GM04503 (cell line): ENCODE measurements at regions not wholly inside any gene's neighbourhood (a gene's known extent, or its start where the extent isn't known, plus 50 kb on each side); places are given as distances from the start of the nearest gene placed in this dataset.

Experiments
- DNase-seq: peaks from one replicate; pipeline ENCODE4 v3.0.0-alpha.2; 2012; ENCODE audit warnings: low read depth

DNA sequence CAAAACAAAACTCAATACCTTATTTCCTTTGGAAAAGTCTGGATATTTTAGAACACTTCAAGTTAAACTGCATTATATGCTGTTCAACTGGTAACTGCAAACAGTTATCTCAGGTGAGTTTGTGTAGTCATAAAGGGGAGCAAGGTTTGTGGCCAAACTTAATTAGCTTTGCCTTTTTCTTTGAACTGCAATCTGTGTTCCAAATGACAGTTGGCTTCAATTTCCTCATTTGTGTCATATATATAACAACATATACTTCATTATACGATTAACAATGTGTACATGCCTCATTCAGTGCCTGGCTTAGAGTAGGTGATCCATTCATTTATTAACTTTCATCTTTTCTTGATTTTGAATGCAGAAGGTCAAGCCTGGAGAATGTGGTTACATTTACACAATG is 55.8 kb downstream of the KCNE4 start:
- no peak for DNase-seq

DNA sequence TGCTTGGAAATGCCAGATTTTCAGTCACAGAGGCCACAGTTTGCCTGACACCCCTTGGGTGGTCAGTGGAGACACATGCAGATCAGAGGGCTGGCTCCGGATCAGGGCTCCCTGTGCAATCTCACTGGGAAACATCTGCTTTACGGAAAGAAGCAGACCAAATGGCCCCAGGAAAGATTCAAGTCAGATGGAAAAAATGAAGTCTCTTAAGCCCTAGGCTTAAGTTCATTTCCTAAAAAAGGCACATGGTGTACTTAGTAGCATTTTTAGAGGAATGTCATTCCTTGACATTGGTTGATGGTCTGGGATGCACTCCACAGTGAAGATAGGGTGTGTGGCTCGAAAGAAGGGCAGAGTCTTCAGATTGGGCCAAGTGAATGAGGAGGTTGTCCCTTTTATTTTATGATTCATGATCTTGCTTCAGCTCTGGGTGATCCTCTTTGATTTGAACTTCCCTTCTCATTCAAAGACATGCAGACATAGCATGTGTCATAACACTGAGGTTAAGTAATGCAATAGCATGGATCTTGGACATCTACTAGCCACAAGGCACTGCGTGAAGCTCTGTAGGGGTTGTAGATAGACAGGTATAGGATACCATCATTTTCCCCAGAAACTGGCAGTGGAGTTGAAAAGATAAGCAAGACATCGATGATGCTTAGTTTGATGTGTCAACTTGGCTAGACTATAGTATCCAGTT is 56.5 kb downstream of the KCNE4 start:
- DNase-seq: no peak

DNA sequence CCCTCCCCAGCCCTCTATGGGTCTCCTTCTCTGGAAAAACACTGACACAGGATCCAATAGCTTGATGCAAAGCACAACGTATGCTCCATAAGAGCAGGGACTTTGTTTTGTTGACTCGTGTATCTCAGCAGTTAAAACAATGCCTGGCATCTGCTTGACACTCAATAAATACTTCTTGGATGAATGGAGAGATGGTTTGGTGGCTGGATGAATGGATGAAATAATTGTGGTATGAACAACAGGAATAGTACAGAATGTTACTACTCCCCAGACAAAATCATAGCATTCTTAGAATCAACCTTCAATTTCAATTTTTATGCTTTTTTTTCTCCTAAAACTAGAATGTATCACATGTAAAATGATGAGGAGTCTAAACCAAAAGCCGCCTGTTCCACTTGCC is 57.4 kb downstream of the KCNE4 start:
- no peak for DNase-seq

DNA sequence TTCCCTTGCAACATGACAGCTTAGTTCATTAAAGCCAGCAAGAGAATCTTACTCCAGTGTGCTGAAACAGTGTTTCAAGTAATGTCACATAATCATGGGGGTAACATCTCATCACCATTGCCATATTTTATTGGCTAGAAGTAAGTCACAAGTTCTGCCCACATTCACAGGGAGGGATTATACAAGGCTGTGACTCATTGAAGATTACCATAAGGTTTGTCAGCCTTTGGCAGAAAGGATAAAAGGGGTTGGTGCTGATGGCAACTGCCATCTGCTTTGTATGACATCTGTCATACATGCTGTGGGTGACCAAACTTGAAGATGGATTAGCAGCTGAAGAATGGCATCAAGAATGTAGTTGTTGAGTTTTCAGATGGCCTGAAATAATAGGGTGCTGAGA is 61.2 kb downstream of the KCNE4 start:
- no peak for DNase-seq

DNA sequence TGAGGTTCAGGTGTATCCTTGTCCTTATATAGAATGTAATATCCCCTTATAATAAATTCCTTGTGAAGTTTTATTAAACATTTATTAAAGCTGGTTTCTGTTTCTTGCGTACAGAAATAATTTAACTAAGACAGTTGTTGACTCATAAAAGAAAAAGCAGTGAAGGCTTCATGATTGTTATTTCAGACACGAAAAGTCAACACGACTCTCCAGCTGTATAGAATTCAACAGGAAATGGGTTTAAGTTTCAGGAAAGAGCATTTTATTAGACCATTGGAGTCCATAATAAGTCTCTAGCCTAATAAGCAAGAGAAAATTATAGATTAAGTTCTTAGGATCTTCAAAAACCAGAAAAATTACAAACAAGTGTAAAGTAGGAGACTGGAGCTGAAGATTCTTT is 62.2 kb downstream of the KCNE4 start:
- DNase-seq: no peak

DNA sequence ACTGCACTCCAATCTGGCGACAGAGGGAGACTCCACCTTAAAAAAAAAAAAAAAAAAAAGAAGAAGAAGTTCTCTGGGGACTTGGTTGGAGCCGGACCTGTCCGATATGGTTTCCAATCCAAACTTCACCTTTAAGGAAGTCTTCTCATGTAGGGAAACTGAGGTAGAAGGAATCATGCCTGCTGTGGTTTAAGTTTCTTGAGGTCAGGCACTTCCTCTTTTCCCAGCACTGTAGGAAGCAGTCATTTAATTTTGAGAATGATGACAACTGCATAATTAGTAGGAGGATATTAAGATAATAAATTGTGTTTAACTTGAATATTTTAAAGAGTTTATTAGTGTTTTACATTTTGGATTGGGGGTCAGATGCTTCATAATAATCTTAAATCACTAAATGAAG is 62.9 kb downstream of the KCNE4 start:
- DNase-seq: no peak

DNA sequence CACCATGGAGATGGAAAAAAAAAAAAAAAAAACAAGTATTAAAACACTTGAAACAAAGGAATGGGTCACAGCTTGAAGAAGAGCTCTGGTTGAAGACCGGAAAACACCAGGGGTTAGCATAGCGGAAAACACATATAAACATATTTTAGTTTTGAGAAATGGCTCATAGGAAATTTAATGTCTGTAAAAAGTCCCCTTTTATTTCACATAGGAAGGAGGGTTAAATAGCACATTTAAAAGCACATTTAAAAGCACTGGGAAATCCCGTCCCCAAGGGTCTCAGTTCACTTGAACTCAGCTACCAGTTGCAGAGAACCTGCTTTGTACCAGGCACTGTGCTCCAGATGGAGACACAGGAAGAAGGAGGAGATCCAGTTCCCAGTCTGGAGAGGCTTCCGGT is 65.5 kb downstream of the KCNE4 start:
- DNase-seq: no peak

DNA sequence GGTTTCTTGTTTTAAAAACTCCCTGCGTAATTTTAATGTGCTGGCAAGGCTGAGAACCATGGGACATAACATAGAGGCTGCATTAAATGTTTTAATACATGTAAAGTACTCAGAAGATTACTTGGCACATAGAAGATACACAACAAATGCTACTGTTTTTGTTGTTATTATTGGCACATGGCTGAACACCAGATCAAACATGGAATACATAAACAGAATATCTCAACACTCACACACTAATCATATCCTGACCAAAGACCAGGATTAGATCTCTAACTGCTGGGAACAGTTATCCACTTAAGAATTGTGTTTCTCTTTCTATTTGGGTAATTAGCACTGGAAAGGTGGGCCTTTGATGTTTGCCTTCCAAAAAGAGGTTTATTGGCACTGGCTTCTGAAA is 69.3 kb downstream of the KCNE4 start:
- DNase-seq: no peak

DNA sequence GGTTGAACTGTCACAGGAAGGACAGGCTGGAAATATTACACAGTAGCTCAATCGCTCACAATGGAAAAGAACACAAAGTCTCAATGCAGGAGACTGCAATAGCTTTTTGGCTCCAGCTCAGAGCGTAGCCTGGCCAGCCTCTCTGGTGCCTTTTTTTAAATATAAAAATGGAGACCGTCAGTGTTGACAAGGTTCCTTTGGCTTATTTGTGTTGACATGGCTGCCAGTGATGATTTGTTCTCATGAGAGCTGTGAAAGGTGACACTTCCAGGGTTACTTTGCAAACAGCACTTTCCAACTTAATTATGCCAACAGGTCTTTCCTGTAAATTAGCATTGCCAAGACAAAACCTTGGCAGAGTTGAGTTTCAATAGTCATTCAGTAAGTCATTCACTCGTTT is 70.8 kb downstream of the KCNE4 start:
- DNase-seq: no peak

DNA sequence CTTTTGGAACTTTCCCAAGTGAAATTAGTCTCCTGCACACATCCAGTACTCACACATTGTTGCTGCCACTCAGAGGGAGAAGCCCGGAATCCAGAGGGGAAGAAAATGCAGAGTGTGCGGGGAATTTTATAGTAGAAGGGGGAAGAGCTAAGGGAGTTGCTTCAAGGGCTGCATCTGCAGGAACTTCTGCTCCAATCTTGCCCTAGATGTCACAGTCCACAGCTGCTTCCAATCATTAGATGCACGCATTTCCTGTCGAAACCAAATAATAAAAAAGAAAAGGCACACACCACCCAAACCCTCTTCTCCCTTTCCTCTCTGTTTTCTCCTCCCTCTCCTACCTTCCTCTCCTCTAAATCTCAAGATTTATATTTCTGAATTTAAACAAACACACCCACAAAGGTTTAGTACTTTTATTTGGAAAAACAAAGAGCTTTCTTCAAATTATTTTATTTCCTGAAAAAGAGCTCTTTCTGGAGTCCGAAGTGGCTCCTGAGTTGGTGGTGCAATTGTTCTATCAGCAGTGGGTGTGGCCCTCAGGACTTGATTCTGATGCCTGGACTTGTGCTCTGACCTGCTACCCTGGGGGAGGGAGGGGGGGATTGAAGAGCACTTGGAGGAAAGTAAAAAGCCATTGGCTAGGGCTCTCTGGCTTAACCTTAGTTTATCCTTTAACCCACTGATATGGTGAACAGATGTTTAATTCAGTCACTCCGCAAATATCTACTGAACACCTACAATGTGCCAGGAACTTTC is 72.0 kb downstream of the KCNE4 start:
- DNase-seq: no peak

DNA sequence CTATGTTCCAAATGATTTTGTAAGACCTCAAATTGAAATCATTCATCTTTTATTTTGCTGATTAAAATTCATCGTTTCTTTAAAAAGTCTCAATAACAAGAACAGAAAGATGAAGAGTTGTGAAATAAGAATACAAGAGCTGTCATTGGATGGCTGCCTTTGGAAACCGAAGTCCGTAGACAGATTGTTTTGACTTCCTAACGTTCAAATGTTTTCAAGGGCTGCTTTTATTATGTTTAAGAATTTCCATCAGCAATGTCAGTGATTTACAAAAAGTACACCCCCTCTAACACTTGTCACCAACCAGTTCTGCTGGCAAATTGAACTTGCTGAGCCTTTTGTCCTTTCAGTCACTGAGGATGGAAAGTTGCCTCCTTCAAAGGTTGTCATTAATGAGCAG is 89.6 kb downstream of the KCNE4 start:
- no peak for DNase-seq

DNA sequence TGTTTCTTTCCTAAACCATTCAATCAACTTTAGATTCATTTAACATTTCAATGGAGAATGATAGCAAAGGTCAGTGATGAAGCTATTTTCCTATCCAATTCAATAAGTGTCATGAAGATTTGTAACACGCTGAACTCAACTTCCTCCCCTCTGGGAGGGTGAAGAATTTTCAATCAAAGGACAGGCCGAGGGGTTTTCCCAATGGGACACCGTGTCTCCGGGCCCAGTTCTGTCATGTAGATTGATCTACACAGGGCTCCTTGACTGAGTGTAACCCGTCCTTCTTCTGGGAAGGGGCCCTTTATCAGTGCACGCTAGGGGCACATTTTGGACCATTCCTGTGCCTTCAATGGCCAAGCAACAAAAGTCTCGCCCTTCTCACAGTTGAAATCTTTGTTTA is 90.1 kb downstream of the KCNE4 start:
- DNase-seq: no peak

DNA sequence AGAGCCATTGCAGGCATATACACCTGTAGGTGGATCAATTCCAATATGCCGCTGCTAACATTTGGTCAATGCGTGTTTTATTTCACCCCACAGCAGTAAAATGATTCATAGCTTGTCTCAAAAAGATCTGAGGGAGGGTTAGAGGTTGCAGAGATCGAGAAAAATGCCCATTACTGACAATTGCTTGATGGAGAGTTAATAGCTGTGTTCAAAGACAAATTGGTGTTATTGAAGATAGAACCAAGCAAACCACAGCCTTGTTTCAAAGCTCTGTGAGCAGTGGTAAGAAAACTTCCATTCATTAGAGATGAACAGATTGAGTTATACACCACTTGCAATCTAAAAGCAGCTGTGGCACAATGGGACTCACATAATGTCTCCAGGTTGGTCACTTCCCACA is 95.4 kb downstream of the KCNE4 start:
- DNase-seq: no peak

DNA sequence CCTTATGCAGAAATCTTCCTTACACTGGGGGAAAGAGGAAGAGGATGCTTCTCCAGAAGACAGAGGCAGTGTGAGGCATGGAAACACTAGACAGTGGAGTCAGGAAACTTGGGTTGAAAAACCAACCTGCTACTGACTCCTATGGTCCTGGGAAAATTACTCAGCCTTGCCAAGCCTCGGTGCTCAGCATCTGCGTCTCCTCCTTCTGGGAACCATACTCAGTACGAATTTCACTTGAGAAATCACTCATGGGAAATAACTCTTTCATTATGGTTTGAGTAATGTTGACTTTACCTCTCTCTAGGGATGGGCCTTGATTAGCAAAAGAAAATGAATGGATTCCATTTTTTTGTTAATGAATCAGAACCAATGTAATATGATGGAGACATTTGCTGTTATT is 96.5 kb downstream of the KCNE4 start:
- no peak for DNase-seq

DNA sequence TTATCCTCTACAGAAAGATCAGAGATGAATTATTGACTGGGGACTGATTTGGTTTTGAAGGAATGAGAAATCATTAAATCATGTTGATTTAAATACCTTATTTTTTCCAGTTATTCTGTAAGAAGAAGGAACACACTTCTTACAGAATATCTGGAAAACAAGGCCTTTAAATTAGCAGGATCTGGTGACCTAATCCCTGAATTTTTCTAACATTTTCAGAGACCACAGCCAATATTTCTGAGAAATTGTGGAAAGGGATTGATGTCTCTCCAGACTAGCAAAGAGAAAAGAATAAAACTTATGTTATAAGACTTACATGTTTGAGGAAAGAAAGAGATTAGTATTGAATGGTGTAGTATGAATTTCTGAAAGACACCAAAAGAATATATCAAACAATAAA is 104.0 kb downstream of the KCNE4 start:
- DNase-seq: no peak

DNA sequence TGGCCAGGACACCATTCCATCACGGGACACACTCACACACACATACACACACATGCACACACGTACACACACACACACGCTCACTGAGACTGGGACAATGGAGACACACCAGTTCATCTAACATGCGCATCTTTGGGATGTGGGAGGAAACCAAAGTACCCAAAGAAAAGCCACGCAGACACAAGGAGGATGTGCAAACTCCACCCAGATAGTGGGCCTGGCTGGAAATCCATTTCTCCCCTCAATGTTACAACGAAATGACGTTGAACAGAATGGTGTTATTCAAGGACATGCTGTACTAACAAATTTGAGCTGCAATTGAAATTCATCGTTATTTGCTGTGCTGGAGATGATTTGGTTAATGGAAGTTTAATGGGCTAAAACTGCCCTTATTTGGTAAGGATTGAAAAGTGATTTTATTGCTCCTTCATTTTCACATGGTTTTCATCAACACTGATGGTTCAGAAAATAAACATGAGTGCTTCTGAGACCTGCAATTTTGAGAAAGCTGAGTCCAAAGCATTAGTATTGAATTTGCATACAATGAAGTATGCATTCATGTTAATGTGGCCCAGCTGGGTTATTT is 110.0 kb downstream of the KCNE4 start:
- no peak for DNase-seq

DNA sequence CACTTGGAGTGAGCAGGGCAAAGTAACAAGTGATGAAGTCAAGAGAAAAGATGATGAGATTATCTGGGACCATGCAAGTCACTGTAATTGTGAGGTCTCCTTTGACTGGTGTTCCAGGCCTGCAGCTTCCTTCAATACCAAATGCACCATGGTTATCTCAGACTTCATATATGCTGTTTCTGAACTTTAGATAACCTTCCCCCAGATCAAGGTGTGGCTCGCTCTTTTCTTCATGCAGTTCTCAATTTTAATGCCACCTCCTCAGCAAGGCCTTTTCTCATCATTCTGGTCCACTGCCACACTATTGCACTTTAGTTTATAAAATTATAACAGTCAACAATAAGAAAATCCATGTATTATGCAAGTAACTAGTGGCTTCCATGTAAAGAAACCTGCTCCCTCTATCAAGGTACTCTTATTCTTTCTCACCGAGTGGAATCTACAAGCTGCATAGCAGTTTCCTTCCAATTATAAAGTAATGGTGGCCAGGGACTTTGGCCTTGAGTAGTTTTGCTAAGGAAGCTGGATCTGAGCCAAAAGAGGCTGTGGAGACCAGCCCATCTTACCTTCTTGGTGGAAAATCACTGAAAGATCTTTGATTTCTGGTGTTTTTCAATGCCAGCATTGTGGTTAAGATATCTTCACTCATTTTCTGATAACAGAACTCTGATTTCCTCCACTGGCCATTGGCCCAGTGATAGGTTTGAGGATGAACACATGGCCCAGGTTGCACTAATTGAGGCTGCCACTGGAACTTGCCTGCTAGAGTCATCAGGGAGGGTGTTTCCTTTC is 113.6 kb downstream of the KCNE4 start:
- DNase-seq: no peak

DNA sequence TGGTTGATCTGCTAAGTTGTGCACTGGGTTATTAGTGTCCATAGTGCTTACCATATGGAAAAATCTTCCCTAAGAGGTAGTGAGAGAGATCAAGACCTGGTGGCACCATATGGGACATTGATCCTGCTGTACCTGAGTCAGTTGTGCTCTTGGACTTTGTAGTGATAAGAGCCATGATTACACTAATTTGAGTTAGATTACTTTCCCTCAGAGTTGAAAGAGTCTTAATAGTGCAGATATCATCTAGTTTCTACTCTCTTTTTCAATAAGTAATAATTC is 114.2 kb downstream of the KCNE4 start:
- no peak for DNase-seq

DNA sequence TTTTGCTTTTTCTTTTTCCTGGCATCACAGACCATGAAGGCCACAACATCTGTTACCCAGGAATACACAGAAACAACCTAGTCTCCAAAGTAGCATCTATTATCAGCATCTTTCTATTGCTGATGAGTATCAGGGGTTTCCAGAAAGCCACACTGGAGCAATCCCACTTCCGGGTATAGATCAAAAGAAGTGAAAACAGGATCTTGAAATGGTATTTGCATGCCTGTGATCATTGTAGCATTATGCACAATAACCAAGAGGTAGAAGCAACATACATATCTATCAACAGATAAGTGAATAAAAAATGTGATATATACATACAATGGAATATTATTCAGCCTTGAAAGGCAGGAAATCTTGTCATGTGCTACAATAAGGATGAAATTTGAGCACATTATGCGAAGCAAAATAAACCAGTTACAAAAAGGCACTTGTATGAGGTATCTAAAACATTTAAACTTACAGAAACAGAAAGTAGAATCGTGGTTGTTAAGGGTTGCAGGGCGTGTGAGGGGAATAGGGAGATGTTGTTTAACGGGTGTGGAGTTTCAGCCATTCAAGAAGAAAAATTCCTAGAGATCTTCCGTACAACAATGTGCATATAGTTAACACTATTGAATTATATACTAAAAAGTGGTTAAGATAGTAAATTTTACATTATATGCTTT is 115.1 kb downstream of the KCNE4 start:
- DNase-seq: no peak

DNA sequence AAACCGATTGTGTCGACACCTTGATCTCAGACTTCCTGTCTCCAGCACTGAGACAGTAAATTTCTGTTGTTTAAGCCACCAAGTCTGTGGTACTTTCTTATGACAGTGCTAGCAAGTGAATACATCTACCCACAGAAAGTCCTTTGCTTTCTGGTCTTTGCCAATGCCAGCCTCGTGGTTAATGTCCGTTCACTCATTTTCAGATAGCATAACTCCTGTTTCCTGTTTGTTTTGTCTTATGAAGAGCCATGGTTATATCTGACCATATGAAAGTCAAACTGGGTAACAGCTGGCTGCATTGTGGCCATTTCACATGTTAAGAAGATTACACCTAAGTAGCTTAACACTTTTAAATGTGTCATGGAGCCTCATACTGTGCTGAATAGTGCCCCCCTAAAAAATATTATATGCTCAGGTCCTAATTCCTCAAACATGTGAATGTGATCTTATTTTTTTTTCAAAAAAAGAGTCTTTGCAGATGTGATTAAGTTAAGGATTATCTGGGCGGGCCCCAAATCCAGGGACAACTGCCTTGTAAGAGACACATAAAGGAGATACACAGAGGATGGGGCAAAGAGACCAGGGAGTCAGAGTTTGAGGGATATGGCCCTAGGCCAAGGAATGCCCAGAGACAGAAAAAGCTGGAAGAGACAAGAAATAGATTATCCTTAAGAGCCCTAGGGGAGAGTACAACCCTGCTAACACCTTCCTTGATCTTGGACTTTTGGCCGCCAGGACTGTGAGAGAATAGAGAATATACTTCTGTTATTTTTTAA is 118.0 kb downstream of the KCNE4 start:
- no peak for DNase-seq

DNA sequence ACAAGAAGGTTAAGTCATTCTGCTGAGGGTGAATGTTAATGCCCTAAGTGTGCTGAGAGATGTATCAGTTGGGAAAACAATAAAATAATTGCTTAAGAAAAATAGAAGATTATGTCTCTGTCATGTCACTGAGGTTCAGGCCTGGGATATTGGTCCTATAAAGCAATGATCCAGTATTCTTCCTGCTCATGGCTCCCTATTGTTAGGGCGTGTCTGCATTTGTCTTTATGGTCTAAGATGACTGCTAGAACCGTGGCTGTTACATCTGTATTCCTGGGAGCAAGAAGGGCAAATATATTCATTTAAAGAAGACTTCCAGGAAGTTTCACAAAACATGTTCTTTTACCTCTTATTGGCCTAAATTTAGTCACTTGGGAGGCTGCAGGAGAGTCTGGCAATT is 125.0 kb downstream of the KCNE4 start:
- no peak for DNase-seq

DNA sequence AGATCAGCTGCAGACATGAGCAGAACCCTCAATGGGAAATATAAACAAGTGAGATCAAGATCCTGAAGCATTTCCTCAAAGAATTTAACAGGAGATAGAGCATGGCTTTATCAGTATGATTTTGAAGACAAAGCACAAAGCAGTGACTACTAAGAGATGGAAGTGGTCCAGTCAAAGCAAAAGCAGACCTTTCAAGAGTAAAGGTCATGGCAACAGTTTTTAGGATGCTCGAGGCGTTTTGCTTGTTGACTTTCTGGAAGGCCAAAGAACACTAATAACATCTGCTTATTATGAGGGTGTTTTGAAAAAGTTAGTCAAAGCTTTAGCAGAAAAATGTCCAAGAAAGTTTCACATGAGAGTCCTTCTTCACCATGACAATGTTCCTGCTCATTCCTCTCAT is 128.5 kb downstream of the KCNE4 start:
- DNase-seq: no peak
